ENCODE measurements at regions not wholly inside any gene's neighbourhood (a gene's known extent, or its start where the extent isn't known, plus 50 kb on each side); places are given as distances from the start of the nearest gene placed in this dataset.

GRCh38 chr19:30172613-30173242, 199.5 kb upstream of the ZNF536 start:
- TF ChIP-seq CTCF (IDR thresholded peaks at IDR 0.05) (no peak), POLR2A (IDR thresholded peaks at IDR 0.05) (no peak)

Data from body of pancreas (tissue), 4 donors.